ENCODE measurements at regions not wholly inside any gene's neighbourhood (a gene's known extent, or its start where the extent isn't known, plus 50 kb on each side); places are given as distances from the start of the nearest gene placed in this dataset.

GRCh38 chr2:78417355-78417754 lies 608.1 kb upstream of the REG3G start:
- H3K4me3 Mint-ChIP-seq = no peak overlapping the region
- H3K27me3 Mint-ChIP-seq (ENCODE audit: low read depth) = no peaks in the 10 kb centered on the region
- H3K36me3 Mint-ChIP-seq (ENCODE audit: insufficient read depth in 1 of 3, low read depth in 3 of 3) = no peaks in the 10 kb centered on the region
- Histone ChIP-seq H4K20me1 (ENCODE audit: control insufficient read depth, insufficient read depth, insufficient read length) (no peaks in the 10 kb centered on the region), H4K8ac (replicated peaks; ENCODE audit: insufficient read length, low read depth, low read length) (no peak overlapping the region), H3K4me2 (ENCODE audit: insufficient read depth, insufficient read length, low read length) (no peak overlapping the region), H4K5ac (ENCODE audit: insufficient read length, low read depth, low read length) (no peak overlapping the region), H3K4me1 (ENCODE audit: insufficient read depth, low read length) (no peaks in the 10 kb centered on the region), H3K14ac (ENCODE audit: insufficient read depth, low read length) (no peak overlapping the region), H3K4ac (ENCODE audit: low read depth, low read length) (no peak overlapping the region), H2AFZ (ENCODE audit: low read length) (no peak overlapping the region), H2BK20ac (ENCODE audit: low read depth, low read length, poor library complexity, severe bottlenecking) (no peak overlapping the region), H3K9ac (ENCODE audit: extremely low read depth, insufficient read length, low read length) (no peak overlapping the region), H2BK120ac (ENCODE audit: low read depth, low read length, poor library complexity, severe bottlenecking) (no peak overlapping the region), H3K23ac (ENCODE audit: insufficient read length, low read depth, low read length) (no peak overlapping the region), H3K27ac (ENCODE audit: insufficient read length, low read depth, low read length) (no peak overlapping the region), H3K9me3 (ENCODE audit: control insufficient read depth, low read depth, low read length) (no peaks in the 10 kb centered on the region), H2AK5ac (ENCODE audit: insufficient read length, low read length) (no peak overlapping the region), H4K91ac (ENCODE audit: insufficient read length, low read depth, low read length) (no peak overlapping the region), H2BK15ac (ENCODE audit: low read depth, low read length) (no peak overlapping the region), H3T11ph (ENCODE audit: low read length) (no peak overlapping the region), H3K56ac (ENCODE audit: insufficient read length, low read depth, low read length) (no peak overlapping the region), H3K23me2 (ENCODE audit: insufficient read length, low read depth, low read length, poor library complexity, severe bottlenecking) (no peaks in the 10 kb centered on the region), H3K79me2 (ENCODE audit: insufficient read depth, low read length) (no peaks in the 10 kb centered on the region), H2BK5ac (ENCODE audit: insufficient read length, low read length) (no peak overlapping the region), H2BK12ac (ENCODE audit: insufficient read length, low read depth, low read length) (no peak overlapping the region), H3K79me1 (ENCODE audit: insufficient read depth, low read depth, low read length, poor library complexity, severe bottlenecking) (no peaks in the 10 kb centered on the region), H3K18ac (ENCODE audit: insufficient read length, low read depth, low read length) (no peak overlapping the region), H3K27me3 (ENCODE audit: insufficient read depth, low read length) (no peaks in the 10 kb centered on the region)
- no peak for DNase-seq
- 0 out of 5 replicates have a peak, but pooled peaks cover 0 to 3% of the 10 kb centered on the region in 2 experiments for H3K9me3 Mint-ChIP-seq
- H3K4me1 Mint-ChIP-seq = no peaks in the 10 kb centered on the region
- no peak for TF ChIP-seq CTCF (conservative IDR thresholded peaks at IDR 0.05)
- H3K27ac Mint-ChIP-seq = no peak overlapping the region
- WGBS (ENCODE audit: extremely low coverage, insufficient read length, low lambda C conversion rate) = no CpG with 5 or more reads among the region's 2 CpGs

Measured in H9 (cell line).